Thymus (tissue), 11 donors: ENCODE measurements at regions not wholly inside any gene's neighbourhood (a gene's known extent, or its start where the extent isn't known, plus 50 kb on each side); places are given as distances from the start of the nearest gene placed in this dataset.
"Not testable (repeated sequence)": the region's sequence is repeated elsewhere in the genome, so short reads cannot be mapped to it uniquely, and the experiment has no call there.

Source experiments
- DNase-seq, 9 donors: peaks; one replicate each; pipeline ENCODE4 v3.0.0-alpha.2; 2013; ENCODE audit warnings: low spot score in 9 of 9, low read depth in 6 of 9, missing footprints in 1 of 9
- H3K27ac ChIP-seq, 2 donors: one replicate each; pipeline ENCODE4 v1.5.1; 2013; ENCODE audit warnings: control low read depth in 1 of 2, low read depth in 1 of 2, low read length in 1 of 2, mild to moderate bottlenecking in 1 of 2, moderate library complexity in 1 of 2
- H3K27me3 ChIP-seq, 2 donors: one replicate each; pipeline ENCODE4 v1.5.1; 2013; ENCODE audit warnings: low read length in 1 of 2; ENCODE audit not compliant: control insufficient read depth in 2 of 2, insufficient read depth in 1 of 2
- H3K36me3 ChIP-seq, 2 donors: one replicate each; pipeline ENCODE4 v1.5.1; 2013; ENCODE audit warnings: low read length in 1 of 2, mild to moderate bottlenecking in 1 of 2, moderate library complexity in 1 of 2; ENCODE audit not compliant: control insufficient read depth in 2 of 2, insufficient read depth in 2 of 2
- H3K4me1 ChIP-seq, 2 donors: one replicate each; pipeline ENCODE4 v1.5.1; 2013; ENCODE audit warnings: low read length in 2 of 2; ENCODE audit not compliant: control insufficient read depth in 2 of 2, insufficient read depth in 2 of 2
- H3K4me3 ChIP-seq, 2 donors: one replicate each; pipeline ENCODE4 v1.5.1; 2013; ENCODE audit warnings: low read length in 2 of 2, control low read depth in 1 of 2, mild to moderate bottlenecking in 1 of 2
- H3K9me3 ChIP-seq, 2 donors: one replicate each; pipeline ENCODE4 v1.5.1; 2013; ENCODE audit warnings: low read length in 1 of 2, mild to moderate bottlenecking in 1 of 2; ENCODE audit not compliant: control insufficient read depth in 2 of 2, insufficient read depth in 1 of 2
- WGBS: extraction: QIAGEN DNeasy Blood & Tissue Kit; methylation state at CpG from one replicate; pipeline ENCODE4 v1.1.7; 2013; 5-methylcytosine and 5-hydroxymethylcytosine counted together
- donor health status: healthy.

GRCh38 chr3:74384159-74384558 is 230.3 kb downstream of the CNTN3 start:
- DNase-seq: no peak
- no peaks in the 10 kb centered on the region for H3K27me3 ChIP-seq
- no peaks in the 10 kb centered on the region for H3K9me3 ChIP-seq
- 90% methylated on average over 4 of the region's 4 CpGs for WGBS
- H3K36me3 ChIP-seq: no peaks in the 10 kb centered on the region
- no peak overlapping the region for H3K27ac ChIP-seq
- no peaks in the 10 kb centered on the region for H3K4me1 ChIP-seq
- no peak overlapping the region for H3K4me3 ChIP-seq

DNA sequence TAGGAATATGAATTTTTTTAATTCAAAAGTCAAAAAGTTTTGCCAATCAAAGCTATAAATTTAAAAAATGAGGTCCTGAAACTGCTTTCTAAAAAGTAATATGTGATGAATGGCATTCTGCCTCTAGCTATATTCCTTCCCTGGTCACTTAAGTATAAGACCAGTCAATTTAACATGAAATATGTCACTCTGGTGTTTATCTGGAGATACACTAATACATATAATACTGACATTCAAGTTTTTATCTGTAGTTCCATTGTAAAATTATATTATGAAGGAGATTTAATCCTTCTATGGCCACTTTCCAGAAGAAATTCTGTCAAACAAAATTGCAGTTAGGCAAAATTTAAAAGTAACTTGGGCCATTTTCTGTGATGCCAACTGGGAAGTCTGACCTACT is 236.8 kb downstream of the CNTN3 start:
- Histone ChIP-seq H3K9me3 (no peaks in the 10 kb centered on the region), H3K27ac (no peak overlapping the region), H3K27me3 (no peaks in the 10 kb centered on the region), H3K4me3 (no peak overlapping the region), H3K4me1 (no peaks in the 10 kb centered on the region), H3K36me3 (no peaks in the 10 kb centered on the region)
- DNase-seq: no peak

- H3K27ac ChIP-seq, H3K4me3 ChIP-seq, H3K36me3 ChIP-seq, H3K9me3 ChIP-seq, H3K27me3 ChIP-seq, DNase-seq, H3K4me1 ChIP-seq: not testable (repeated sequence)
- WGBS: 93% methylated on average over 2 of the region's 2 CpGs
Observed at GRCh38 chr3:74376323-74376722, 238.1 kb downstream of the CNTN3 start.

- Histone ChIP-seq H3K27ac (no peak overlapping the region), H3K4me3 (no peak overlapping the region), H3K27me3 (no peaks in the 10 kb centered on the region), H3K4me1 (no peaks in the 10 kb centered on the region), H3K9me3 (no peaks in the 10 kb centered on the region), H3K36me3 (no peaks in the 10 kb centered on the region)
- WGBS: 93% methylated on average over 1 of the region's 1 CpG
- DNase-seq: no peak
Observed at GRCh38 chr3:74375653-74376052, 238.8 kb downstream of the CNTN3 start.

- no peaks in the 10 kb centered on the region for H3K36me3 ChIP-seq
- DNase-seq: no peak
- H3K27ac ChIP-seq: no peak overlapping the region
- no peaks in the 10 kb centered on the region for H3K4me1 ChIP-seq
- H3K9me3 ChIP-seq: no peaks in the 10 kb centered on the region
- H3K4me3 ChIP-seq: no peak overlapping the region
- no peaks in the 10 kb centered on the region for H3K27me3 ChIP-seq
- WGBS: 93% methylated on average over 2 of the region's 2 CpGs
Observed at GRCh38 chr3:74372743-74373142, 241.7 kb downstream of the CNTN3 start.

- Histone ChIP-seq H3K27me3 (no peaks in the 10 kb centered on the region), H3K36me3 (no peaks in the 10 kb centered on the region), H3K4me1 (no peaks in the 10 kb centered on the region), H3K27ac (no peak overlapping the region), H3K4me3 (no peak overlapping the region), H3K9me3 (no peaks in the 10 kb centered on the region)
- no peak for DNase-seq
- WGBS: 96% methylated on average over 2 of the region's 2 CpGs
Observed at GRCh38 chr3:74370342-74370741, 244.1 kb downstream of the CNTN3 start.

- Histone ChIP-seq H3K4me1 (no peaks in the 10 kb centered on the region), H3K27ac (no peak overlapping the region), H3K27me3 (no peaks in the 10 kb centered on the region), H3K9me3 (no peaks in the 10 kb centered on the region), H3K4me3 (no peak overlapping the region), H3K36me3 (no peaks in the 10 kb centered on the region)
- 95% methylated on average over 1 of the region's 1 CpG for WGBS
- no peak for DNase-seq
Observed at GRCh38 chr3:74366331-74366730, 248.1 kb downstream of the CNTN3 start.

DNA sequence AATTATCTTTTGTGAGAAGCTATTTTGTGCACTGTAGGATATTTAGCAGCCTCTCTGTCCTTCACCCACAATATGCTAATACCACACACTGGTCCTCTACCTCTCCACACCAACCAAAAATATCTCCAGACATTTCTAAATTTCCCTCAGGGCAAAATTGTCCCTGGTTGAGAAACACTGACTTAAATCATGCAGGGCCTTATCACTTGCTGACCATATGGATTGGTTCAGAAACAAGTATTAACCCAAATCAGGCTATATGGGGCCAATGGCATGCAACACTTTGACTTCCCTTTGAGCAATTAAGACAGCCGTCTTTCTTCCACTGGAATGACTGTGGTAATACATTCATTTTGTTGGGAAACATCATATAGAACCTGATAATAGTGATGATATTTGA is 251.1 kb downstream of the CNTN3 start:
- 97% methylated on average over 1 of the region's 1 CpG for WGBS
- no peak for DNase-seq

GRCh38 chr3:74360406-74360805 is 254.1 kb downstream of the CNTN3 start:
- no peaks in the 10 kb centered on the region for H3K36me3 ChIP-seq
- DNase-seq: no peak
- no peaks in the 10 kb centered on the region for H3K27me3 ChIP-seq
- no peaks in the 10 kb centered on the region for H3K4me1 ChIP-seq
- no peak overlapping the region for H3K27ac ChIP-seq
- H3K9me3 ChIP-seq: peaks cover 0 to 6% of the 10 kb centered on the region in 2 donors
- H3K4me3 ChIP-seq: no peak overlapping the region

More for the DNA sequence above, 251.1 kb downstream of the CNTN3 start:
- no peaks in the 10 kb centered on the region for H3K9me3 ChIP-seq
- no peak overlapping the region for H3K4me3 ChIP-seq
- no peaks in the 10 kb centered on the region for H3K36me3 ChIP-seq
- no peaks in the 10 kb centered on the region for H3K4me1 ChIP-seq
- no peak overlapping the region for H3K27ac ChIP-seq
- no peaks in the 10 kb centered on the region for H3K27me3 ChIP-seq

DNA sequence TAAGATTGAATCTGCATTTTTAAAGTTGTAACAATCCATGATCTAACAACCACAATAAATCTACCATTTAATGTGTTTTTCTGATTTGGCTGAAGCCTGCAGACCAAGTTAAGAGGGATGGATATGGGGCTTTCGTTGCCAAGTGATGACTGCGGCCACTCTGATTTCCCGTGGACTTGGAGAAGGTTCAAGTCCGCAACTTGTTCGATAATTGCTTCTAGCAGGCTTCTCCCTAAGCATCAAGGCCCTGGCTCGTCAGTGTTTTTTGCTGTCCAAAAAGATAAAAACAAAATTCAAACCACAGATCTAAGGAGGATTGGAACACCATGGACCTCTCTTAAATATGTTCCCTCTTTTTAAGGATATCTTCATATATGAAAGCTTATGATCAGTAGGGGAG is 256.6 kb downstream of the CNTN3 start:
- no peak for DNase-seq

More for the DNA sequence above, 256.6 kb downstream of the CNTN3 start:
- Histone ChIP-seq H3K4me1 (no peaks in the 10 kb centered on the region), H3K4me3 (no peak overlapping the region), H3K27me3 (no peaks in the 10 kb centered on the region), H3K9me3 (peaks cover 0 to 6% of the 10 kb centered on the region in 2 donors), H3K27ac (no peak overlapping the region), H3K36me3 (no peaks in the 10 kb centered on the region)
- WGBS: 92% methylated on average over 6 of the region's 6 CpGs
